GM18505 (cell line): ENCODE measurements at regions not wholly inside any gene's neighbourhood (a gene's known extent, or its start where the extent isn't known, plus 50 kb on each side); places are given as distances from the start of the nearest gene placed in this dataset.
"Not testable (repeated sequence)": the region's sequence is repeated elsewhere in the genome, so short reads cannot be mapped to it uniquely, and the experiment has no call there.

ENCODE experiments used
- ATAC-seq: cut with Tn5 transposase; IDR thresholded peaks from one replicate; pipeline ENCODE4 v1.9.1; 2021; ENCODE audit not compliant: unreplicated experiment
- POLR2A ChIP-seq: IDR thresholded peaks from 4 replicates; pipeline ENCODE4 v1.6.1; 2011; ENCODE audit warnings: borderline replicate concordance; ENCODE audit not compliant: insufficient read depth, insufficient read length; ENCODE audit errors: extremely low read depth

DNA sequence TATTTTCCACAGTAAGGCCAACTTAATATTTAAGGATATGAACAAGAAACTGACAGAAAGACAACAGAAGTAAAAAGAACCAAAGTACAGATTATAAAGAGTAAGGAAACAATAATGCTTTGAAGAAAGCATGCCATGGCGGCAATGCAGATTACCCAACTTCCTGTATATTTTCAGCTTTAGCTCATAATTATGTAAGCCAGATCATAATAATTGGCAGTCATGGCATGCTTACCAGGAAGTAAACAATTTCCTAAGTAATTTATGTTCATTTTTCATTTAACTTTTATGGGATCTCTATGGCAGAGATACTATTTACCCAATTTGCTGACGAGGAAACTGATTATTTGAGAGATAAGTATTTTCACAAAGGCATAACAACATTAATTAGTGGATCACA, 988.7 kb downstream of the HACE1 start:
- ATAC-seq = no peak
- no peak for TF ChIP-seq POLR2A

DNA sequence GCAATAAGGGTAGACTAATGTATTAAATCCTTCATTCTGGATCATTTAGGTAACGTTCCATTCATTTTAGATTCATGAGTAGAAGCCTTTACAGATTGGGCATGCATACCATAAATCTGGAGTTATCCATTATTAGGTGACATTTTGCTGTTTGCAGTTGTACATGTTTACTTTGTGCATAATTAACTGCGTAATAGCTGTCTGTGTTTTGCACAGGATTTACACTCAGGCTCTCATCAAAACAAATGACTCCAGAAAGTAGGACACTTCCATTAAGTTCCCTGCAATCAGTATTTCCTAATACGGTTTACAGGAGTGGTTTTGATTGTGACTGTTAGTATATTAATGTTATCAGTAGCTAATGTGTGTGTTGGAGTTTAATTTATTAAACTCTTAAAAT, 997.4 kb downstream of the HACE1 start:
- no peak for ATAC-seq
- no peak for TF ChIP-seq POLR2A

DNA sequence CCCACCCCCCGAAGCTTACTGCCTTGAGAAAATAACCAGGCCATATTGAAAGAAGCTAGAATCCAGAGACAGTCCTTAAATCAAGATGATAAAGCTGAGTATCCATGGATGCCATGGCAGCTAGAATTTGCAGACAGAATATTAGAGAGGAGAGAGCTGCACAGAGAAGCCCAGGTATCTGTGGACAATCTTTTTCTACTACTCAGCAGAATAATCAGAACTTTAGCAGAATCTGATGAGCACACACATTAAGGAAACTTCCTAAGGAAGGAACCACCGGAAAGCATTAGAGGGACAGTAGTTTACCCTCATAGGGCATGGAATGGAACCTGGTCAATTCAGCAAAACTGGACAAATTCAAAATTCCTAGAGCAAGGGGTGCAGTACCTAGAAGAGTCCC, 1001.7 kb downstream of the HACE1 start:
- no peak for TF ChIP-seq POLR2A
- no peak for ATAC-seq

DNA sequence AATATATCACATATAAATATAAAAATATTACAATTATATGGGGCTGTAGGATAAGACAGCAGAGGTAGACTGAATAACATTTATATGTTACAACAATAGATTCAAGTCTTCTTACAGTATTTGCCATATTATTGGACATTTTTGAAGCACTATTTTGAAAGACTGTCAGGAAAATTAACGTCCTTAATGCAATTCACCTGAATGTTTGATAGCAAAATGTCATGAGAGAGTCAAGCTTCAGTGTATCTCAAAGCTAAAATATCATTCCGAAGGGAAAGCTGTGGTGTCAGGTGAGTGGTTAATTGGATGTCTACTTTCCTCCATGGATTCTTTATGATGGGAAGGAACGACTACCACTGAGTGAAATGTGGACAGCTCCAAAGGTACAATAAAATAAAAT, 1004.0 kb downstream of the HACE1 start:
- no peak for ATAC-seq
- TF ChIP-seq POLR2A = no peak

DNA sequence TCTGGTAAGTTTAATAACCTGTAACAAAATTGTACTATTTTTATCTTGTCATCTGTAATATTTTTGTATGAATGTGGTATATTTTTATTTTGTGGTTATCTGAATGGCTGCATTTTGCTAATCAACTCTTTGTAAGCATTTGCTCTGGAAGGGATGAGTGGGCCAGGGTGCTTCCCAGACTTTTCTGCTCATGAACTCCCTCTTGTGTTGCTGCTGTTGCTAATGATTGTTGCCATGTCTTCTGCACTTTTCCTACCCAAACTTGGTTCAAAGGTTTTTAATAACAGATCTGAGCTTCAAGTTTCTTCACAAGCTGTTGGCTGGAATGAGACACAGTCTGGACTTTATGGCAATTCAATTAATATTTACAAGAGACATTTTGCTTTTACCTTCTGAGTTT, 1005.7 kb downstream of the HACE1 start:
- no peak for TF ChIP-seq POLR2A
- ATAC-seq = no peak

DNA sequence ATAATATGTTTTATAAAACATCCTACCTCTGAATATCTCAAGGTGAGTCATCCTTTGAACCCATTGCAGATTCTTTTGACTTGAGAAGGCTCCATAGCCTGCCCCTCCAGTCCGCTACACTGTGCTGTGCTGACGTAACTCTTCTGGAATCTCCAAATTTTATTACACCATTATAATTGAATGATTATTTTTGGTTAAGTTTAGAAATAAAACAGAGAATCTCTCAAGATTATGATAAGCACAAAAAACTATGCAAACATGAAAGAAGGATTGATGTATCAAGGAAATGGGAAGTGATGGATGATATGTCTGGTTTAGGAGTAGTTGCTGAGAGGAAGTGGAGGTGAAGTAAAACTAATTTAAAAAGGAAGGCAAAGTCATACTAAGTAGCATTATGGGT, 1021.3 kb downstream of the HACE1 start:
- ATAC-seq = no peak
- no peak for TF ChIP-seq POLR2A

DNA sequence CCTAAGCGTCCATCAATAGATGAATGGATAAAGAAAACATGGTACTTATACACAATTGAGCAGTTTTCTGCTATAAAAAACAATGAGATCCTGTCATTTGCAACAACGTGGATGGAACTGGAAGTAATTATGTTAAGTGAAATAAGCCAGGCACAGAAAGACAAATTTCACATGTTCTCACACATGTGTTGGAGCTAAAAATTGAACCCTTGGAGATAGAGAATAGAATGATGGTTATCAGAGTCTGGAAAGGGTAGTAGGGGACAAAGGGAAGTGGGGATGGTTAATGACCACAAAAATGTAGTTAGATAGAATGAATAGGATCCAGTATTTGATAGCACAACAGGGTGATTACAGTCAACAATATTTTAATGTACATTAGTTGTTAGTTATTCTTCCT, 1033.5 kb downstream of the HACE1 start:
- no peak for ATAC-seq

DNA sequence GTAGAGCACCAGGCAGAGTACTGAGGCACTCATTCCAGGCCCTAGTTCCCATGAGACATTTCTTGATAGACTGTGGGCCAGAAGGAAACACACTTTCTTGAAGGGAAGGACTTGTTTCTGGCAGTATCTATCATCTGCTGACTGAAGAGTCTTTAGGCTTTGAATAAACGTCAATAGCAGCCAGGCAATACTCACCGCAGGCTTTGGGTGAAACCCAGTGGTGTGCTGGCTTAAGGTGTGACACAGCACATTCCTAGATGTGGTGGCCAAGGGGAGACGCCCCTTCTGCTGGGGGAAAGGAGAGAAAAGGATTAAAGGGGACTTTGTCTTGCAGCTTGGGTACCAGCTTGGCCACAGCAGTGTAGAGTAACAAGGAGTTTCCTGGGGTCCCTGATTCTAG, 1039.6 kb downstream of the HACE1 start:
- ATAC-seq = no peak

More for the DNA sequence above, 1033.5 kb downstream of the HACE1 start:
- no peak for TF ChIP-seq POLR2A

DNA sequence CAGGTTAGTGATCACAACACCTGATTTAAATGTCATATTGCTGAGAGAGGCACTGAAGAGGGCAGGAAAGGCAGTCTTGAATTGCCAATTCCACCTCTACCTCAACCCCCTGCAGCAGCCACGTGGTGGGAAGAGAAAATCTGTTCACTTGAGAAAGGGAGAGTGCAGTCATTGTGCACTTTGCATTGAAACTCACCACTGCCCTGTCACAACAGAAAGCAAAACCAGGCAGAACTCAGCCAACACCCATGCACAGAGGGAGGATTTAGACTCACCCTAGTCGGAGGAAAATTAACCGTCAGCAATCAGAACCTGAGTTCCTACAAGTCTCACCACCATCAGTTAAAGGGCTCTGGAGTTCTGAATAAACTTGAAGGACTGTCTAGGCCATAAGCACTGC, 1040.2 kb downstream of the HACE1 start:
- ATAC-seq = no peak
- TF ChIP-seq POLR2A = no peak

More for the DNA sequence above, 1039.6 kb downstream of the HACE1 start:
- no peak for TF ChIP-seq POLR2A

DNA sequence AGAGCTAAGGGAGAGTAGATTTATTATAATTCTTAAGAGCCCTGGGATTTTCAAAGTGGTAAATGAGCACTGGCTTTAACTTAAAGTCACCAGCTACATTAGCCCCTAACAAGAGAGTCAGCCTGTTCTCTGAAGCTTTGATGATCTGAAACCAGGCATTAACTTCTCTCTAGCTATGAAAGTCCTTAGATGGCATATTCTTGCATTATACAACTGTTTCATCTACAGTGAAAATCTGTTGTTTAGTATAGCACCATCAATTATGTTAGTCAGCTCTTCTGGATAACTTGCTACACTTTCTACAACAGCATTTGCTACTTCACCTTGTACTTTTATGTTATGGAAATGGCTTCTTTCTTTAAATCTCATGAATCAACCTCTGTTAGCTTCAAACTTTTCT, 1046.7 kb downstream of the HACE1 start:
- no peak for ATAC-seq
- TF ChIP-seq POLR2A = no peak

DNA sequence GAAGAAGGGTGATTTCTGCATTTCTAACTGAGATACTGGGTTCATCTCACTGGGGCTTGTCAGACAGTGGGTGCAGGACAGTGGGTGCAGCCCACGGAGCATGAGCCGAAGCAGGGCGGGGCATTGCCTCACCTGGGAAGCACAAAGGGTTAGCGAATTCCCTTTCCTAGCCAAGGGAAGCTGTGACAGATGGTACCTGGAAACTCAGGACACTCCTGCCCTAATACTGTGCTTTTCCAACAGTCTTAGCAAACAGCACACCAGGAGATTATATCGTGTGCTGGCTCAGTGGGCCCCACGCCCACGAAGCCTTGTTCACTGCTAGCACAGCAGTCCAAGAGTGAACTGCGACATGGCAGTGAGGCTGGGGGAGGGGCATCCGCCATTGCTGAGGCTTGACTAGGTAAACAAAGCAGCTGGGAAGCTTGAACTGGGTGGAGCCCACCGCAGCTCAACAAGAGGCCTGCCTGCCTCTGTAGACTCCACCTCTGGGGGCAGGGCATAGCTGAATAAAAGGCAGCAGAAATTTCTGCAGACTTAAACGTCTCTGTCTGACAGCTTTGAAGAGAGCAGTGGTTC, 1057.7 kb downstream of the HACE1 start:
- ATAC-seq = not testable (repeated sequence)

DNA sequence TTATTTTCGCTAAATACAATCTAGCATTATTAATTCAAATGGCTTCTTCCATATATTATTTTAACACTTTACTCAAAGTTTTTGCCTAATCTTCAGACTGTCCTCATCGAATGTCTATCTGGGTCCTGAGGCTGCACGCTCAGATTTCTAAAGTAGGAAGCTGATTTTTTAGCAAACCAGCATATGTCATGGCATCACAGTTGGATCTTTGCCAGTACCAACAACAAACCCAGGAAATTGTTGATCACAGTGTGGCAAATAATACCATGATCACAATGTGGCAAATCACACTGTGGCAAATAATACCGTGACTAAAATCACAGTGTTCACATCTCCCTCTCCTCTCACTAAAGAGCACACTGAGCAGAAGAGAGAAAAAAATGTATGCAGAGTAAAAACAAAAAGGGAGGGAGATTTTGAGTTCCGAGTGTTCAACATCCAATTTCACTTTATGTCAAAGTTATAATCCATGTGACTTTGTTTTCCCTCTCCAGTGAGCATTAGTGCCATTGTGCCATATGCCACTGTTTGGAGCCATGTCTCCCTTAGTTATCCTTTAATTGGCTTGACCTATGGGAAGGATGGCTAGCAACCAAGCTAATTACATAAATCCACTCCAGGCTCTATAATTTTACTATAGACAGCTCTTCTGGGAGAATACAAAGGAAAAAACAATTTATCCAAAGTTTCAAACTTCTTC, 1059.6 kb downstream of the HACE1 start:
- TF ChIP-seq POLR2A = no peak
- no peak for ATAC-seq

DNA sequence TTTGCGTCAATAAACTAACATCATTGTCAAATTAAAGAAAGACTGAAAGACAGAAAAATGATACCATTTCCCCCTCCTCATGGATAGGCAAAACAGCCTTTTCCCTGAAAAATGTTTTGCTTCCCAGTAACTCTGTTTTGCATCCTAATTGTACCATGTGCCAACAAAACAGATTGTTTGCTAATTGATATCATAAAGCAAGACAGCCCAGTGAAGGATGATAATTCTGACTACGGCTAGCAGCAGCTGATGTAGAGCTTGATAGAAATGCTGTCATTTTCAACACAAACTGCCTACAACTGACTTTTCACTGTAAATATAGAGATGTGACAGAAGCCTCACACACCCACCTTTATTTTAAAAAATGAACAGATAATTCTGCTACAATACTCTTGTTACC, 1061.6 kb downstream of the HACE1 start:
- ATAC-seq = no peak

DNA sequence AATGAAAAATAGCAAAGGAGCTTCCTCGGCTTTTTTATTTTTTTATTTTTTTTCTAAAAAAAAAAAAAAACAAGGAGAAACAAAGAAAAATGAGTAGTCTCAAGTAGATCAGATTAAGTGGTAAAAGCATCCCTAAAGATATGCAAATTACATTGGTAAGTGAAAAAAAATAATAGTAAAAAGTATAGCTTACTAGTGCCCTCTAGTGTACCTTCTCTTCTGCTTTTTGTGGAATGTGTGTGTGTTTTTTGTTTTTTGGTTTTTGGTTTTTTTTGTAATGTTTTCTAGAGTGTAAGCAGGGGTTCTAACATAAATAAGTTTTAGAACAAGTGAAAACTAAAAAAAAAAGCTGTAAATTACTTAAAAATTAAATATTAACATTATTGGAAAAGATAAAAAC, 1062.0 kb downstream of the HACE1 start:
- TF ChIP-seq POLR2A = no peak
- no peak for ATAC-seq

More for the DNA sequence above, 1061.6 kb downstream of the HACE1 start:
- no peak for TF ChIP-seq POLR2A

DNA sequence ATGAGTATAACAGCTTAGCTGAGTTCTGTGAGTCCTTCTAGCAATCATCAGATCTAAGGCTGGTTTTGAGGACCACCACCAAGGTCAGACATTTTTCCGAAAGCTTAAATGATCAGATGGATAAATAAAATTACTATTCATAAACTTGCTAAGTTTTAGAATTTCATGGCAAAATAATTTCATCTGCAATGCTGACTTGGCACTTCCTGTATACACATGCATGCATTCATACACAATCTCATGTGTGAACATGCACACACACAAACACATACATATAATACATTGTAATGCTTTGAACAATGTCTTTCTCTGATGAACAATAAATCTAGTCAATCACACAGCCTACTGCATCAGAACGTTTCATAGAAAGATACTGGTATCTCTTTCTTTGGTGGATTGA, 1068.3 kb downstream of the HACE1 start:
- ATAC-seq = no peak
- no peak for TF ChIP-seq POLR2A
